ENCODE measurements at regions not wholly inside any gene's neighbourhood (a gene's known extent, or its start where the extent isn't known, plus 50 kb on each side); places are given as distances from the start of the nearest gene placed in this dataset.

- no peak overlapping the region for H3K27ac ChIP-seq
- intact Hi-C loops (cut with DNase I; ENCODE audit: low total_unique reads) = no loop called here
- H3K36me3 ChIP-seq = no peaks in the 10 kb centered on the region
- H3K27me3 ChIP-seq = no peaks in the 10 kb centered on the region
- no peak overlapping the region for H3K4me3 ChIP-seq
- H3K4me1 ChIP-seq = no peaks in the 10 kb centered on the region
- H3K9me3 ChIP-seq = peaks cover 0 to 4% (median 0%) of the 10 kb centered on the region in 3 donors
- no peak for TF ChIP-seq CTCF (IDR thresholded peaks at IDR 0.05)
- DNase-seq = no peak
Measured at GRCh38 chr5:164119806-164120447, 614.5 kb downstream of the MAT2B start.

GRCh38 chr5:164127527-164127926 is 622.1 kb downstream of the MAT2B start:
- Histone ChIP-seq H3K36me3 (no peaks in the 10 kb centered on the region), H3K9me3 (peaks cover 0 to 12% (median 11%) of the 10 kb centered on the region in 3 donors), H3K27me3 (no peaks in the 10 kb centered on the region), H3K4me1 (no peaks in the 10 kb centered on the region), H3K27ac (no peak overlapping the region), H3K4me3 (no peak overlapping the region)
- intact Hi-C loops (cut with DNase I; ENCODE audit: low total_unique reads) = no loop called here
- no peak for DNase-seq
- TF ChIP-seq CTCF (IDR thresholded peaks at IDR 0.05) = no peak

GRCh38 chr5:164132358-164132757 is 626.9 kb downstream of the MAT2B start:
- no peak for DNase-seq
- Histone ChIP-seq H3K9me3 (peaks cover 0 to 4% (median 4%) of the 10 kb centered on the region in 3 donors), H3K27me3 (no peaks in the 10 kb centered on the region), H3K36me3 (no peaks in the 10 kb centered on the region), H3K27ac (no peak overlapping the region), H3K4me1 (no peaks in the 10 kb centered on the region), H3K4me3 (no peak overlapping the region)
- no peak for TF ChIP-seq CTCF (IDR thresholded peaks at IDR 0.05)
- intact Hi-C loops (cut with DNase I; ENCODE audit: low total_unique reads) = no loop called here

GRCh38 chr5:164137095-164137494 is 631.7 kb downstream of the MAT2B start:
- H3K4me1 ChIP-seq = no peaks in the 10 kb centered on the region
- H3K9me3 ChIP-seq = peaks cover 0 to 4% (median 0%) of the 10 kb centered on the region in 3 donors
- intact Hi-C loops (cut with DNase I; ENCODE audit: low total_unique reads) = no loop called here
- no peak for TF ChIP-seq CTCF (IDR thresholded peaks at IDR 0.05)
- no peaks in the 10 kb centered on the region for H3K36me3 ChIP-seq
- no peak for DNase-seq
- H3K4me3 ChIP-seq = no peak overlapping the region
- no peak overlapping the region for H3K27ac ChIP-seq
- H3K27me3 ChIP-seq = no peaks in the 10 kb centered on the region

DNA sequence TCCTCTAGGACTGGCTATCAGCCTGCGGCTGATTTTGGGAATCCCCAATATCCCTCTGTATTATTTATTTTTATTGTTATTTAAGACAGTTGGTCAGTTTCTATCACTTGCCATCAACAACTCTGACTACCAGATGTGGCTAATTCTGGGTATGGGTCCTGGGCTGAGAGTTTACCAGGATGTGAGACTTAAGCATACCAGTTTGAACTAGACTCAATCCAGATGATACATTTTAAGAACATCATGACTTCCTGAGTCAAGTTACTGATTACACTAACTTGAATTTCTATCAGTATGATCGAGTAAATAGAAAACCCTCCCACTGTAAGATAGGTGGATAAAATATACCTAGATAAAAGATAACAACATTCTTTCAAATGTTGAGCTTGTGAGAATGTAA is 634.0 kb downstream of the MAT2B start:
- no peak overlapping the region for H3K27ac ChIP-seq
- intact Hi-C loops (cut with DNase I; ENCODE audit: low total_unique reads) = no loop called here
- no peaks in the 10 kb centered on the region for H3K36me3 ChIP-seq
- TF ChIP-seq CTCF (IDR thresholded peaks at IDR 0.05) = no peak
- no peak overlapping the region for H3K4me3 ChIP-seq
- no peaks in the 10 kb centered on the region for H3K4me1 ChIP-seq
- H3K27me3 ChIP-seq = no peaks in the 10 kb centered on the region
- no peak for DNase-seq
- H3K9me3 ChIP-seq = no peaks in the 10 kb centered on the region

- H3K27ac ChIP-seq = no peak overlapping the region
- H3K36me3 ChIP-seq = no peaks in the 10 kb centered on the region
- H3K9me3 ChIP-seq = no peaks in the 10 kb centered on the region
- TF ChIP-seq CTCF (IDR thresholded peaks at IDR 0.05) = no peak
- H3K4me1 ChIP-seq = no peaks in the 10 kb centered on the region
- H3K27me3 ChIP-seq = no peaks in the 10 kb centered on the region
- H3K4me3 ChIP-seq = no peak overlapping the region
- intact Hi-C loops (cut with DNase I; ENCODE audit: low total_unique reads) = no loop called here
- no peak for DNase-seq
Measured at GRCh38 chr5:164145458-164145857, 640.0 kb downstream of the MAT2B start.

Measured in tibial artery (tissue), 4 donors.